ENCODE measurements at regions not wholly inside any gene's neighbourhood (a gene's known extent, or its start where the extent isn't known, plus 50 kb on each side); places are given as distances from the start of the nearest gene placed in this dataset.

DNA sequence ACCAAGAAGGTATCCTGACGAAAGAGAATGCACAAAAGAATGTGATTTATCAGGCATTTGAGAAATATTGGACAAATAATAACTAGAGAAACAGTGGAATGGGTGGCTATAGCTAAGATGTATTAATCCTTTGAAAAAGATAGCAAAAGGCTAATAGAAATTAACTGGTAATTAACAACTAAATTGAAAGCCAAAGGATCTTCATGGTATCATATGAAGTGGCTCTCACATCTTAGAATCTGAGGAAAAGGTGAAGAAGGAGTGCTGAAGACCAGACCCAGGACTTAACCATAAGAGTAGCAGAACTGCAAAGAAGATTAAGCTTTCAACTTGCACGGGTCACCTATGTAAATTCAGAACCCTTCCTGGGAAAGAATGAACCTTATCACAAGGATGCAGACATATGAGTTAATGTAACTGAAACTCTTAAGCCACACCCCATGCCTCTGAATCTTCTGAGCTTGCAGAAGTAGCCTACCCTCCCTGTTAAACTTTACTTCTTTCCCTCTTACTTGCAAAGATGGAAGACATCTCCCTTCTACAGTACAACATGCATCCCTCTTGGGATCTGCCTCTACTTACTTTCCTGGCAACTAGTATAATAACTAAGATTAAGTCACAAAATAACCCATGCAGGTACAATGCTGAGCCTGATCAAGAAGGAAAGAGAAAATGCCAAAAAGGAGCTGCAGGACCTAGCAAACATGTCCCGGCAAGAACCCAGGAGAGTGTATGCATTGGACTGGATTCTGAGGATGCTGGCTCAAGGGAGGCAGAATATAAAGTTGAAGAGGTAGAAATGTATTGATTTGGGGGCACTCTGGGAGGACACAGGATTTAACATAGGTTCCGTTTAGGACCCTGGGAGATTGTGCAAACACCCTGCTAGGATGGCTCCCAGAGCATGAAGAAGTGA, 395.5 kb upstream of the SLC30A5 start (continued):
- TF ChIP-seq, protein P1, sequence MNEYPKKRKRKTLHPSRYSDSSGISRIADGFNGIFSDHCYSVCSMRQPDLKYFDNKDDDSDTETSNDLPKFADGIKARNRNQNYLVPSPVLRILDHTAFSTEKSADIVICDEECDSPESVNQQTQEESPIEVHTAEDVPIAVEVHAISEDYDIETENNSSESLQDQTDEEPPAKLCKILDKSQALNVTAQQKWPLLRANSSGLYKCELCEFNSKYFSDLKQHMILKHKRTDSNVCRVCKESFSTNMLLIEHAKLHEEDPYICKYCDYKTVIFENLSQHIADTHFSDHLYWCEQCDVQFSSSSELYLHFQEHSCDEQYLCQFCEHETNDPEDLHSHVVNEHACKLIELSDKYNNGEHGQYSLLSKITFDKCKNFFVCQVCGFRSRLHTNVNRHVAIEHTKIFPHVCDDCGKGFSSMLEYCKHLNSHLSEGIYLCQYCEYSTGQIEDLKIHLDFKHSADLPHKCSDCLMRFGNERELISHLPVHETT (CRISPR knock-in tag; conservative IDR thresholded peaks at IDR 0.05 in 1 of 2, IDR thresholded peaks at IDR 0.05 in 1 of 2): no peak
- TF ChIP-seq ZNF583 (CRISPR knock-in tag; IDR thresholded peaks at IDR 0.05) (no peak), CREB1 (IDR thresholded peaks at IDR 0.05) (no peak), CREB1 (CRISPR knock-in tag; IDR thresholded peaks at IDR 0.05) (no peak), ZNF24 (IDR thresholded peaks at IDR 0.05) (peak; percentile 78), RCOR1 (IDR thresholded peaks at IDR 0.05; ENCODE audit: borderline replicate concordance in 1 of 2, low read depth in 2 of 2, low read length in 2 of 2) (peak in 1 of 2 experiments; percentile 14; a peak in 1 of 4 replicates), ARHGAP35 (IDR thresholded peaks at IDR 0.05; ENCODE audit: partially characterized antibody) (no peak), U2AF1 (optimal IDR thresholded peaks at IDR 0.05; ENCODE audit: low read depth, low read length) (no peak), NFRKB (IDR thresholded peaks at IDR 0.05; ENCODE audit: low read depth) (no peak), RFX1 (IDR thresholded peaks at IDR 0.05) (no peak), ELF1 (tag; IDR thresholded peaks at IDR 0.05) (no peak), CUX1 (CRISPR knock-in tag; IDR thresholded peaks at IDR 0.05) (no peak), RFX5 (IDR thresholded peaks at IDR 0.05; ENCODE audit: low read depth, low read length) (no peak), FOSL1 (tag; conservative IDR thresholded peaks at IDR 0.05) (peak; percentile 65), NCOA2 (IDR thresholded peaks at IDR 0.05; ENCODE audit: partially characterized antibody in 2 of 2) (no peak), ZNF174 (CRISPR knock-in tag; IDR thresholded peaks at IDR 0.05) (no peak), GABPA (tag; conservative IDR thresholded peaks at IDR 0.05; ENCODE audit: low read depth) (no peak), MEIS2 (IDR thresholded peaks at IDR 0.05; ENCODE audit: partially characterized antibody) (peak; percentile 41)
- TF ChIP-seq, protein P2, sequence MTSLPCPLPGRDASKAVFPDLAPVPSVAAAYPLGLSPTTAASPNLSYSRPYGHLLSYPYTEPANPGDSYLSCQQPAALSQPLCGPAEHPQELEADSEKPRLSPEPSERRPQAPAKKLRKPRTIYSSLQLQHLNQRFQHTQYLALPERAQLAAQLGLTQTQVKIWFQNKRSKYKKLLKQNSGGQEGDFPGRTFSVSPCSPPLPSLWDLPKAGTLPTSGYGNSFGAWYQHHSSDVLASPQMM (CRISPR knock-in tag; IDR thresholded peaks at IDR 0.05): no peak
- TF ChIP-seq, protein P3, sequence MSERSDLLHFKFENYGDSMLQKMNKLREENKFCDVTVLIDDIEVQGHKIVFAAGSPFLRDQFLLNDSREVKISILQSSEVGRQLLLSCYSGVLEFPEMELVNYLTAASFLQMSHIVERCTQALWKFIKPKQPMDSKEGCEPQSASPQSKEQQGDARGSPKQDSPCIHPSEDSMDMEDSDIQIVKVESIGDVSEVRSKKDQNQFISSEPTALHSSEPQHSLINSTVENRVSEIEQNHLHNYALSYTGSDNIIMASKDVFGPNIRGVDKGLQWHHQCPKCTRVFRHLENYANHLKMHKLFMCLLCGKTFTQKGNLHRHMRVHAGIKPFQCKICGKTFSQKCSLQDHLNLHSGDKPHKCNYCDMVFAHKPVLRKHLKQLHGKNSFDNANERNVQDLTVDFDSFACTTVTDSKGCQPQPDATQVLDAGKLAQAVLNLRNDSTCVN (CRISPR knock-in tag; IDR thresholded peaks at IDR 0.05): no peak

Data from K562 (cell line).